ENCODE measurements at regions not wholly inside any gene's neighbourhood (a gene's known extent, or its start where the extent isn't known, plus 50 kb on each side); places are given as distances from the start of the nearest gene placed in this dataset.

- no peaks in the 10 kb centered on the region for H3K79me2 ChIP-seq (ENCODE audit: insufficient read depth, low read length)
These were observed 82.4 kb upstream of the RTL6 start for GRCh38 chr22:44580176-44581095.

GRCh38 chr22:44578516-44579230 lies 80.6 kb upstream of the RTL6 start:
- Histone ChIP-seq H3K79me2 (ENCODE audit: insufficient read depth, low read length) (no peaks in the 10 kb centered on the region), H3K4me1 (ENCODE audit: insufficient read depth, low read length, poor library complexity, severe bottlenecking) (no peaks in the 10 kb centered on the region), H3K36me3 (ENCODE audit: insufficient read depth, low read length) (no peaks in the 10 kb centered on the region), H2AFZ (ENCODE audit: low read length) (no peak overlapping the region), H3F3A (ENCODE audit: low read depth) (no peaks in the 10 kb centered on the region), H3K27me3 (ENCODE audit: insufficient read depth, low read length, poor library complexity, severe bottlenecking) (no peaks in the 10 kb centered on the region), H3K9me3 (ENCODE audit: insufficient read depth, low read depth, low read length) (no peaks in the 10 kb centered on the region), H3K4me3 (ENCODE audit: low read length, poor library complexity, severe bottlenecking) (no peak overlapping the region), H3K4me2 (ENCODE audit: low read depth, low read length, poor library complexity, severe bottlenecking) (no peak overlapping the region), H3K9me2 (replicated peaks; ENCODE audit: low read depth, low read length) (no peaks in the 10 kb centered on the region), H4K20me1 (ENCODE audit: insufficient read depth, low read length, poor library complexity, severe bottlenecking) (no peaks in the 10 kb centered on the region), H3K9ac (ENCODE audit: low read depth, low read length, poor library complexity, severe bottlenecking) (no peak overlapping the region)
- TF ChIP-seq EZH2phosphoT487 (IDR thresholded peaks at IDR 0.05; ENCODE audit: borderline replicate concordance): no peak
- TF ChIP-seq CTCF (conservative IDR thresholded peaks at IDR 0.05; ENCODE audit: low read length): no peak

More at GRCh38 chr22:44580176-44581095, 82.4 kb upstream of the RTL6 start:
- TF ChIP-seq EZH2phosphoT487 (IDR thresholded peaks at IDR 0.05; ENCODE audit: borderline replicate concordance) (no peak), CTCF (conservative IDR thresholded peaks at IDR 0.05; ENCODE audit: low read length) (no peak)
- Histone ChIP-seq H4K20me1 (ENCODE audit: insufficient read depth, low read length, poor library complexity, severe bottlenecking) (no peaks in the 10 kb centered on the region), H3K27me3 (ENCODE audit: insufficient read depth, low read length, poor library complexity, severe bottlenecking) (no peaks in the 10 kb centered on the region), H3K9me2 (replicated peaks; ENCODE audit: low read depth, low read length) (no peaks in the 10 kb centered on the region), H3K4me2 (ENCODE audit: low read depth, low read length, poor library complexity, severe bottlenecking) (no peak overlapping the region), H2AFZ (ENCODE audit: low read length) (no peak overlapping the region), H3K9ac (ENCODE audit: low read depth, low read length, poor library complexity, severe bottlenecking) (no peak overlapping the region), H3K36me3 (ENCODE audit: insufficient read depth, low read length) (no peaks in the 10 kb centered on the region), H3K4me3 (ENCODE audit: low read length, poor library complexity, severe bottlenecking) (no peak overlapping the region), H3K9me3 (ENCODE audit: insufficient read depth, low read depth, low read length) (no peaks in the 10 kb centered on the region), H3K4me1 (ENCODE audit: insufficient read depth, low read length, poor library complexity, severe bottlenecking) (no peaks in the 10 kb centered on the region), H3F3A (ENCODE audit: low read depth) (no peaks in the 10 kb centered on the region)

GRCh38 chr22:44578110-44578457 lies 80.1 kb upstream of the RTL6 start:
- Histone ChIP-seq H3K27me3 (ENCODE audit: insufficient read depth, low read length, poor library complexity, severe bottlenecking) (no peaks in the 10 kb centered on the region), H4K20me1 (ENCODE audit: insufficient read depth, low read length, poor library complexity, severe bottlenecking) (no peaks in the 10 kb centered on the region)
- no peak for TF ChIP-seq CTCF (conservative IDR thresholded peaks at IDR 0.05; ENCODE audit: low read length)
- TF ChIP-seq EZH2phosphoT487 (IDR thresholded peaks at IDR 0.05; ENCODE audit: borderline replicate concordance): no peak

More at GRCh38 chr22:44578110-44578457, 80.1 kb upstream of the RTL6 start:
- H3K36me3 ChIP-seq (ENCODE audit: insufficient read depth, low read length): no peaks in the 10 kb centered on the region
- H3K4me3 ChIP-seq (ENCODE audit: low read length, poor library complexity, severe bottlenecking): no peak overlapping the region
- H3K9ac ChIP-seq (ENCODE audit: low read depth, low read length, poor library complexity, severe bottlenecking): no peak overlapping the region
- H3K4me1 ChIP-seq (ENCODE audit: insufficient read depth, low read length, poor library complexity, severe bottlenecking): no peaks in the 10 kb centered on the region
- no peaks in the 10 kb centered on the region for H3K79me2 ChIP-seq (ENCODE audit: insufficient read depth, low read length)
- H3K9me2 ChIP-seq (replicated peaks; ENCODE audit: low read depth, low read length): no peaks in the 10 kb centered on the region
- no peaks in the 10 kb centered on the region for H3F3A ChIP-seq (ENCODE audit: low read depth)
- no peak overlapping the region for H2AFZ ChIP-seq (ENCODE audit: low read length)
- H3K4me2 ChIP-seq (ENCODE audit: low read depth, low read length, poor library complexity, severe bottlenecking): no peak overlapping the region
- H3K9me3 ChIP-seq (ENCODE audit: insufficient read depth, low read depth, low read length): no peaks in the 10 kb centered on the region

Data from Loucy (cell line).